Dedifferentiated amniotic fluid mesenchymal stem cell (primary cell): ENCODE measurements at regions not wholly inside any gene's neighbourhood (a gene's known extent, or its start where the extent isn't known, plus 50 kb on each side); places are given as distances from the start of the nearest gene placed in this dataset.

Source experiments
- DNase-seq: peaks from one replicate; pipeline ENCODE4 v3.0.0-alpha.2; 2016; ENCODE audit errors: extremely low spot score

DNA sequence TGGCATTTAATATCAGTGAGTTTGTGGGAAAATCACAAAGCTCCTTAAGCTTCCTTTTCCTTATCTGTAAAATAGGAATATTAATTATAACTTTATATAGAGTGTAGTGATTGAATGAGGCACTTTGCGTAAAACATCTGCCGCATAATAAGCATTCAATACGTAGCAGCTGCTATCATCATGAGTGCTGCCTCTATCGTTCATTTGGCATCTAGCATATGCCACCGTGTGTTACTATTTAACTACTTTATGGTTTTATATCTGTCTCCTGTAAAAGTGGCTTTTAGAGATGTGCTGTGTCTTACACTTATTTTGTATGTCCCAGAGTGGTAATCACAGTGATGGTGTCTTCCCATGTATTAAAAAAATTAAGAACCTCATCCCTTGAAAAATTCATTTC lies 729.6 kb downstream of the SORCS3 start:
- no peak for DNase-seq

DNA sequence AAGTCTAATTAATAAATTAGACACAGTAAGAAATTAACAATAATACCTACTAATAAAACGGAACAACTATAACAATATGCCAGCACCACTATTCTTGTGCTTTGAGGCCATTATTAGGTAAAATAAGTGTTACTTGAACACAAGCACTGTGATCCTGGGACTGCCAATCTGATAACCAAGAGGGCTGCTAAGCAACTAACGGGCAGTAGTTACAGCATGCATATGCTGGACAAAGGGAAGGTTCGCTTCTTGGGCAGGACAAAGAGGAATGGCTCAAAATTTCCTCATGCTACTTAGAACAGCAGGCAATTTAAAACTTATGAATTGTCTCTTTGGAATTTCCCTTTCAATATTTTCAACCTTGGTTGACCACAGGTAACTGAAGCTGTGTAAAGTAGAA lies 718.6 kb downstream of the SORCS3 start:
- no peak for DNase-seq

DNA sequence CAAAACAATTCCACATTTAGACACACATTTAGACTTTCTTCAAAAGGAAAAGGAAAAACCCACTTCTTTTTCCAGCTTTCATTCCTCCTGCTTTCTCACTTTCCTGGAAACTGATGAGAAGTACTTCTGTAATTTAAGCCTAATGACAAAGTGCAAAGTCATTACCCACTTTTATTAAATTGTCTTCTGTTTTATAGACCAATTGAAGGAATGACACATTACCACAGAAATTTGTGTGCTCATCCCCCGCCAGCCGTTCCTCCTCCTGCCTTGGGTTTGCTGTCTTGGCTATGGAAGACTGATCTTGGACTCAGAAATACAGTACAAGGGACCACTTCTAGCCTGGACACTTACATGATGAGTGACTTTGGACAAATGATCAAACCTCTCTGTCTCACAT lies 717.8 kb downstream of the SORCS3 start:
- DNase-seq = no peak

DNA sequence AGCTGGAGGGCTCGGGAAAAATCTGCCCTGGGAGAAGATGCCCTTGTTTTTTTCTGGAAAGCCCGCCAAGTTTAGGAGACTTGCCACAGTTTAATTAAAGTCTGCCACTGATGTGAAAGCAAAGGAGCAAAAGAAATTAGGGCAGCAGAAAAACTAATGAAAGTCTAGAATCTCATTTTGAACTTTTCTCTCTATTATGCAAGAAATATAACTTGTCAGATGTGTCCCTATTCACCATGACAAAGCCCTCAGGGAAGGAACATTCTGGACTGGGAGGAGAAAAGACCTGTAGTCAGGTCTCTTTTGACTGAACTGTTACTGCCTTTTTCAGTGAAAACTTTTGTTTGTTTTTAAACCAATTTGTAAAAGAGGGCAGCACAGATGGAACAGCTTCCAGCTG lies 715.5 kb downstream of the SORCS3 start:
- DNase-seq = no peak

DNA sequence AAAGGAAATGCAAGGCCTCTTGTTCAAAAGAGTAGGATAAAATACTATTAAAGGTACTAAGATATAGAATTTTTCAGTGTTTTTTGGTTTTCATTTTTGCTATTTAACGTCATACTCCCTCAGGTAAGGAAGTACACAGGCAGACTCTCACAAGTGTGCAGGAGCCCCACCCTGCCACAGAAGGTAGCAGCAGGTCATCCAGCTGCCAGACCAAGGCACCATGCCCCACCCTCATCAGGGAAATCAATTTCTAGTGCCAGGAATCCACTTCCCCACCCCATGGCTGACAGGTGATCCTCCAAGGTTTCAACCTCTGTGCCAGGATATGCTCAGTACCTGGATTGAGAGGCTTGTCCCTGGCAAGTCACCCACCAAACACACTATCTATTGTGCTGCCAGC lies 712.9 kb downstream of the SORCS3 start:
- DNase-seq = no peak

DNA sequence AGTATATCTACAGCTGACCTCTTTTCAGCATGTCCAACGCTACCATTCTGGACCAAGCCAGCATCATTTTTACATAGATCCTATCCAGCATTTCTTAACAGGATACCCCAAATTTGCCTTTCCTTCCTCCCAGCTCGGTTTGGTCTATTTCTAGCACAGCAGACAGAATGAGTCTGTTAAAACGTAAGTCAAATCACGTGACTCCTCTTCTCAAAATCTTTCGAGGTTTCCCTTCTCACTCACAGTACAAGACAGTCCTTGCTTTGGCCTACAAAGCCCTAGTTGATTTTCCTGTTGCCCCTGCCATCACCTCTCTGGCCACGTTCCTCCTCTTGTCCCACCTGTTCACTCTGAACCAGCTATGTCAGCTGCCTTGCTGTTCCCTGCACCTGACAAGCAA lies 711.7 kb downstream of the SORCS3 start:
- no peak for DNase-seq

DNA sequence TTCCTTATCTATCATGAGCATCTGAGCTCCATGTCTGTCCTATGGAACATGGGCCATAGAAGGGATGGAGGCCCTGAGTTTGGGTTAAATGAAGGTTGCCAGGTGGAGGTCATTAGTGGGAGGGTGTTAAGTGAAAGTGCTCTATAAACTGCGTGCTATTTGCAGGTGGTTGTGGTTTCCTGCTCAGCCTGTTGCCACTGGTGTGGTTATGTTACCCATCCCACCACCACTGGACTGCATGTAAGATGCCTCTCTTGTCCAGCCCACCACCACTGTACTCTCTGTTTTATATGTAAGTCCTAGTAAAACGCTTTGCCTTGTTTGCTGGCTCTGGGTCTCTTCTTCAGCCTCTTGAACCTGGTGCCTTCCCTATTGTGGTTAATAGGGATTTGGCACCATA lies 711.2 kb downstream of the SORCS3 start:
- no peak for DNase-seq

DNA sequence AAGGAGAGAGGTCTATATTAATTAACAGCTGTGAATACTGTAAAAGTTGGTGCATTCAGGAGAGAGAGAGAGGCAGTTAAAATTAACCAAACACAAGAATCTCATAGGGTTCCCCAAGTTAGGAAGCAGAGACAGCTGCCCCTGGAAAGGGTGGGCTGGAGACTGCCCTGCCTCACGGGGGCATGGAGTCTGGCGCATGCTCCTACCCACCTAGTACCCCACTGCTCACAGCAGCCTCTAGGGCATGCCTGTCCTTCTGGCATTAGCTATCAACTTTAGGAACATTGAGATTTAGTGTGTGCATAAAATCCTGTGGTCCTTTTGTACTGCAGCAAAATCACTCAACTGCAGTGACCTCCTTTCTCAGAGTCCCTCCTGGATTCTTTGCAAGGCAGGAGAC lies 710.1 kb downstream of the SORCS3 start:
- DNase-seq = no peak

DNA sequence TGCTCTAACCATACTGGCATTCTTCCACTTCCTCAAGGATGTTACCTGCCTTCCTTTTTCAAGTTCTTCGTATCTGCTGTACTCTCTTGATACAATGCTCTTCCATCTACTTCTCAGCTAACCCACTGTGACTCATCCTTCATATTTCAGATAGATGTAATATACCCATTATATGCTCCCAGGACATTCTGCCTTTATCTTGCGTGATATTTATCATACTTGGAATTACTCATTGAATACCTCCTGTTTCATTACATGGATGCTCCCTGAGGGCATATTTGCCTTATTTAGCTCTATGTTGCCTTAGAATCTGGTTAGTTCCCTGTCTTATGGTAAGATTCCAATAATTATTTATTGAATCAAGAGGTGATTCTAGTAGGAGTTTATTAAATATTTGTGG lies 706.4 kb downstream of the SORCS3 start:
- DNase-seq = no peak

DNA sequence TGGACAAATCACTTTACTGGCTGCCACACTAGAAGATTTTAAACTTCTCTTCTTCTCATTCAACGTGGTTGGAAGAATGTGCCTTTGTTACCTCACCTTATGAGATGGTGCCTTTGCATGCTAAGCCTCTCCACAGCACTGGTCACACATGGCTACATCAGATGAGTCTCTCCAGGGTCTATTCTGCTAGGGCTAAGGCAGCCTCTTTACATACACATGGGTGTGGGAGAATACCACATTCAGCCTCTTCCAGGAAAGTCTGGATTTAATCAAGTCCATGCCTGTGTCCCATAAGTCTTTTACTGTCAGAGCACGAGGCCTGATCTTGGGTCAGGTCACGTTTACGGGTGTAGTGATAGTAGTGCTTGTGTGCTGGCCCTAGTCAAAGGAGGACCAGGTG lies 701.5 kb downstream of the SORCS3 start:
- no peak for DNase-seq

DNA sequence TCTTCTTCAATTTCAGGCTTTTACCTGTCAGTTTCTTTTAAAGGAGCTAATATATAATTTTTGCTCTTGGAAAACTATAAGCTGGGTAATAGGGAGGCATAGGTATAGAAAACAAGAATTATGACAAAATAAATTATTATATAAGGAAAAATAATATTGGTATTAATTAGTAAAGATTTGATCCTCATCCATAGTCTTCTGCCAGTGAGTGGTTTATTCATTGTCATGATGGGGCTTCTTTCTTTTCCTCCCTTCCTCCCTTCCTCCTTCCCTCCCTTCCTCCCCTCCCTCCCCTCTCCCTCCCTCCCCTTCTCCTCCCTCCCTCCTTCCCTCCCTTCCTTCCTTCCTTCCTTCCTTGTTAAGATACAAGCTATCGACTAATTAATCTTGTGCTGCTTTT lies 698.6 kb downstream of the SORCS3 start:
- DNase-seq = no peak

DNA sequence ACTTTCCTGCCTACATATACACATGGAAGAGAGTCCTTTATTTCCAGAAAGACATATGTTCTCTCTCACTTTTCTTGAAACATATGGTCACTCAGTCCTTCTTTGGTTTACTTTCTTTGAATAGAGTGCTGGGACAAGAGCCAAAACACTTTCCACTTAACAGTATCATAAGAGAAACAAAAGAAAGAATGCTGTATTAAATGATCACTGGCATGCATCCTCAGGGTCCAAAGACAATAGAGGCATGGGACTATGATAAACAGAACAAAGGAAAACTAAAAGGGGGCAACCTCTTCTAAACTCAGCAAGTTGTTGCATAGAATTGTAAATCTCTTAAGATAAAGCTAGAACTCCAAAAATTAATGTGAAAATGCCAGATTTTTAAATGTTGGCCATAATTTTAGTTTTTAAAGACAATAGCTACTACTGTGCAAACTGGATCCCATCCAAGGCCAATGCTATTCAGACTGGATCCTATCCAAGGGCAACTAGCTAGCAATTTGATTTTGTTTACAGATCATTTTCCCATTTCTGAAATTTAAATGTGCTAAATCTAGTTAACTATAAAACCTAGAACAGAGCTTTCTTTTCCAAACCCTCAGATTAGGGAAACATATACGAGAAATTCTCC lies 687.5 kb downstream of the SORCS3 start:
- no peak for DNase-seq
